ENCODE measurements at regions not wholly inside any gene's neighbourhood (a gene's known extent, or its start where the extent isn't known, plus 50 kb on each side); places are given as distances from the start of the nearest gene placed in this dataset.

GRCh38 chr9:96113032-96113431 lies 188.9 kb downstream of the HSD17B3 start:
- Histone ChIP-seq H3F3A (ENCODE audit: insufficient read depth, low read length, poor library complexity, severe bottlenecking) (no peaks in the 10 kb centered on the region), H3K27me3 (ENCODE audit: insufficient read depth, low read depth, low read length) (no peaks in the 10 kb centered on the region), H3K36me3 (ENCODE audit: insufficient read depth, low read length) (no peaks in the 10 kb centered on the region), H3K4me2 (ENCODE audit: low read length) (no peak overlapping the region), H3K4me3 (ENCODE audit: low read length) (no peak overlapping the region), H3K27ac (ENCODE audit: low read length) (no peak overlapping the region), H3K9ac (ENCODE audit: low read length) (no peak overlapping the region), H3K9me2 (ENCODE audit: insufficient read depth, low read length) (no peaks in the 10 kb centered on the region), H3K9me3 (ENCODE audit: low read length) (no peaks in the 10 kb centered on the region), H4K20me1 (ENCODE audit: insufficient read depth) (no peaks in the 10 kb centered on the region), H2AFZ (ENCODE audit: low read depth, low read length) (no peak overlapping the region), H3K79me2 (replicated peaks; ENCODE audit: insufficient read depth, low read length) (no peaks in the 10 kb centered on the region)
- TF ChIP-seq EP300 (conservative IDR thresholded peaks at IDR 0.05; ENCODE audit: poor library complexity, severe bottlenecking), result no peak
- no peak for TF ChIP-seq SMC3 (conservative IDR thresholded peaks at IDR 0.05; ENCODE audit: poor library complexity)
- TF ChIP-seq EZH2 (IDR thresholded peaks at IDR 0.05; ENCODE audit: borderline replicate concordance, insufficient read depth, low read length, poor library complexity, severe bottlenecking), result no peak
- no peak for TF ChIP-seq RAD21 (conservative IDR thresholded peaks at IDR 0.05)
- no peak for TF ChIP-seq TAF1 (IDR thresholded peaks at IDR 0.05; ENCODE audit: low read depth)
- TF ChIP-seq REST (IDR thresholded peaks at IDR 0.05; ENCODE audit: borderline replicate concordance), result no peak
- TF ChIP-seq MXI1 (conservative IDR thresholded peaks at IDR 0.05; ENCODE audit: poor library complexity, severe bottlenecking), result no peak
- no peak for TF ChIP-seq CTCF (IDR thresholded peaks at IDR 0.05; ENCODE audit: poor library complexity, severe bottlenecking)
- no peak for TF ChIP-seq POLR2AphosphoS5 (IDR thresholded peaks at IDR 0.05)

GRCh38 chr9:96109680-96110351 lies 192.2 kb downstream of the HSD17B3 start:
- Histone ChIP-seq H3K36me3 (ENCODE audit: insufficient read depth, low read length) (no peaks in the 10 kb centered on the region), H3K79me2 (replicated peaks; ENCODE audit: insufficient read depth, low read length) (no peaks in the 10 kb centered on the region)
- TF ChIP-seq MXI1 (conservative IDR thresholded peaks at IDR 0.05; ENCODE audit: poor library complexity, severe bottlenecking) (no peak), CTCF (IDR thresholded peaks at IDR 0.05; ENCODE audit: poor library complexity, severe bottlenecking) (no peak), REST (IDR thresholded peaks at IDR 0.05; ENCODE audit: borderline replicate concordance) (no peak), POLR2AphosphoS5 (IDR thresholded peaks at IDR 0.05) (no peak), RAD21 (conservative IDR thresholded peaks at IDR 0.05) (no peak), EZH2 (IDR thresholded peaks at IDR 0.05; ENCODE audit: borderline replicate concordance, insufficient read depth, low read length, poor library complexity, severe bottlenecking) (no peak)

More at GRCh38 chr9:96109680-96110351, 192.2 kb downstream of the HSD17B3 start:
- no peak overlapping the region for H3K4me3 ChIP-seq (ENCODE audit: low read length)
- no peaks in the 10 kb centered on the region for H3F3A ChIP-seq (ENCODE audit: insufficient read depth, low read length, poor library complexity, severe bottlenecking)
- no peaks in the 10 kb centered on the region for H3K9me2 ChIP-seq (ENCODE audit: insufficient read depth, low read length)
- H3K9ac ChIP-seq (ENCODE audit: low read length), result no peak overlapping the region
- no peaks in the 10 kb centered on the region for H3K27me3 ChIP-seq (ENCODE audit: insufficient read depth, low read depth, low read length)
- H3K9me3 ChIP-seq (ENCODE audit: low read length), result no peaks in the 10 kb centered on the region
- no peak overlapping the region for H2AFZ ChIP-seq (ENCODE audit: low read depth, low read length)
- no peak overlapping the region for H3K27ac ChIP-seq (ENCODE audit: low read length)
- no peaks in the 10 kb centered on the region for H4K20me1 ChIP-seq (ENCODE audit: insufficient read depth)
- H3K4me2 ChIP-seq (ENCODE audit: low read length), result no peak overlapping the region

Measured in neural cell (in vitro differentiated cells).